SK-N-SH (cell line): ENCODE measurements at regions not wholly inside any gene's neighbourhood (a gene's known extent, or its start where the extent isn't known, plus 50 kb on each side); places are given as distances from the start of the nearest gene placed in this dataset.
A peak's percentile ranks its signal among the peaks of the same experiment; 100 is the strongest.

ENCODE experiments used
- CTCF ChIA-PET: fragments of 300-600, 350-600 bp; formaldehyde crosslinking; extraction: SDS; loops from one replicate; lab custom pipeline; 2021; lab: Yijun Ruan, JAX
- POLR2A ChIA-PET: fragments of 350-600 bp; sonication (Branson Sonifier 250); formaldehyde crosslinking; extraction: SDS; loops from one replicate; lab custom pipeline; 2020; ENCODE audit warnings: antibody characterized with exemption, inconsistent platforms; lab: Yijun Ruan, JAX
- DNase-seq: peaks from one replicate; pipeline ENCODE4 v3.0.0; 2012
- H2AFZ ChIP-seq: fragments of 200-600 bp; sonication (generic); 2 replicates; pipeline ENCODE4 v1.8.1; 2016; ENCODE audit warnings: antibody characterized with exemption, mild to moderate bottlenecking, low read depth
- H3F3A ChIP-seq: fragments of 200-600 bp; sonication (generic); replicated peaks from 2 replicates; pipeline ENCODE3; 2016; ENCODE audit warnings: antibody characterized with exemption, mild to moderate bottlenecking; ENCODE audit not compliant: insufficient read depth
- H3K27ac ChIP-seq, 2 experiments: fragments of 200-500 bp in 1 of 2; fragments of 200-600 bp in 1 of 2; sonication (Bioruptor generic) in 1 of 2; sonication (generic), shearing (Covaris generic) in 1 of 2; 2 replicates each; pipeline versions ENCODE4 v1.5.1 to v1.6.1; 2014 to 2016; ENCODE audit warnings: low read depth in 2 of 2, inconsistent platforms in 1 of 2, low read length in 1 of 2, mild to moderate bottlenecking in 1 of 2, mixed read lengths in 1 of 2
- H3K27me3 ChIP-seq: fragments of 200-600 bp; sonication (generic), shearing (Covaris generic); 2 replicates; pipeline ENCODE4 v1.6.1; 2016; ENCODE audit warnings: mixed run types; ENCODE audit not compliant: insufficient read depth
- H3K36me3 ChIP-seq, 2 experiments: fragments of 200-500 bp in 1 of 2; fragments of 200-600 bp in 1 of 2; sonication (Bioruptor generic) in 1 of 2; sonication (generic) in 1 of 2; replicated peaks in 1 of 2; 2 replicates each; pipeline versions ENCODE3 to v1.5.1; 2014 to 2016; ENCODE audit warnings: low read length in 1 of 2, mild to moderate bottlenecking in 1 of 2; ENCODE audit not compliant: insufficient read depth in 2 of 2, control insufficient read depth in 1 of 2
- H3K4me1 ChIP-seq, 2 experiments: fragments of 200-500 bp in 1 of 2; fragments of 200-600 bp in 1 of 2; sonication (Bioruptor generic) in 1 of 2; sonication (generic), shearing (Covaris generic) in 1 of 2; 2 replicates each; pipeline versions ENCODE4 v1.5.1 to v1.6.1; 2014 to 2016; ENCODE audit warnings: low read depth in 1 of 2, low read length in 1 of 2, mixed run types in 1 of 2; ENCODE audit not compliant: insufficient read depth in 2 of 2, control insufficient read depth in 1 of 2
- H3K4me2 ChIP-seq: fragments of 200-600 bp; sonication (generic), shearing (Covaris generic); 2 replicates; pipeline ENCODE4 v1.6.1; 2017; ENCODE audit warnings: mixed run types
- H3K4me3 ChIP-seq, 2 experiments: fragments of 200-500 bp in 1 of 2; fragments of 200-600 bp in 1 of 2; sonication (Bioruptor generic) in 1 of 2; sonication (generic), shearing (Covaris generic) in 1 of 2; 2 replicates each; pipeline versions ENCODE4 v1.5.1 to v1.8.1; 2014 to 2016; ENCODE audit warnings: low read depth in 2 of 2, inconsistent platforms in 1 of 2, low read length in 1 of 2, mild to moderate bottlenecking in 1 of 2, mixed read lengths in 1 of 2, moderate library complexity in 1 of 2
- H3K79me2 ChIP-seq: fragments of 200-600 bp; sonication (generic); 2 replicates; pipeline ENCODE4 v1.8.1; 2017; ENCODE audit warnings: mild to moderate bottlenecking; ENCODE audit not compliant: insufficient read depth
- H3K9ac ChIP-seq: fragments of 200-600 bp; sonication (generic); 2 replicates; pipeline ENCODE4 v1.6.1; 2017; ENCODE audit warnings: mixed run types
- H3K9me2 ChIP-seq: fragments of 200-600 bp; sonication (generic); 2 replicates; pipeline ENCODE4 v1.6.1; 2017; ENCODE audit warnings: mixed run types
- H3K9me3 ChIP-seq: fragments of 200-600 bp; sonication (generic); 2 replicates; pipeline ENCODE4 v1.6.1; 2017; ENCODE audit warnings: mixed run types, mild to moderate bottlenecking, moderate library complexity
- H4K20me1 ChIP-seq: fragments of 200-600 bp; sonication (generic); 2 replicates; pipeline ENCODE4 v1.6.1; 2017; ENCODE audit warnings: mild to moderate bottlenecking, mixed run types; ENCODE audit not compliant: insufficient read depth
- CTCF ChIP-seq: fragments of 200-600 bp; sonication (generic); IDR thresholded peaks from 2 replicates; pipeline ENCODE4 v1.6.1; 2017; ENCODE audit warnings: antibody characterized with exemption, mild to moderate bottlenecking, moderate library complexity
- EZH2phosphoT487 ChIP-seq: fragments of 200-600 bp; sonication (generic); IDR thresholded peaks from 2 replicates; pipeline ENCODE4 v1.6.1; 2017; ENCODE audit warnings: low read depth, mixed run types, mild to moderate bottlenecking, antibody characterized with exemption, moderate library complexity, borderline replicate concordance
- FOSL2 ChIP-seq: IDR thresholded peaks from 2 replicates; pipeline ENCODE4 v1.4.0; 2012; ENCODE audit warnings: low read depth, mild to moderate bottlenecking, moderate library complexity, borderline replicate concordance
- FOXM1 ChIP-seq: IDR thresholded peaks from 2 replicates; pipeline ENCODE4 v1.4.0; 2012; ENCODE audit warnings: low read depth, mild to moderate bottlenecking
- JUND ChIP-seq: IDR thresholded peaks from 2 replicates; pipeline ENCODE4 v1.4.0; 2012
- NRF1 ChIP-seq: IDR thresholded peaks from 2 replicates; pipeline ENCODE4 v1.6.1; 2012; ENCODE audit warnings: low read depth, mild to moderate bottlenecking, low read length
- PBX3 ChIP-seq: IDR thresholded peaks from 2 replicates; pipeline ENCODE4; 2012
- POLR2AphosphoS5 ChIP-seq: IDR thresholded peaks from 2 replicates; pipeline ENCODE4 v1.6.1; 2012; ENCODE audit warnings: low read depth, low read length
- RAD21 ChIP-seq: IDR thresholded peaks from 2 replicates; pipeline ENCODE4 v1.6.1; 2012; ENCODE audit warnings: mild to moderate bottlenecking, low read length
- REST ChIP-seq: IDR thresholded peaks from 2 replicates; pipeline ENCODE4 v1.6.1; 2012; ENCODE audit warnings: mild to moderate bottlenecking, low read depth, low read length, moderate library complexity
- RFX5 ChIP-seq: IDR thresholded peaks from 2 replicates; pipeline ENCODE4 v1.6.1; 2012; ENCODE audit warnings: mild to moderate bottlenecking, improper control_type of control experiment, low read length
- SMC3 ChIP-seq: IDR thresholded peaks from 2 replicates; pipeline ENCODE4 v1.6.1; 2012; ENCODE audit warnings: low read depth, low read length, improper control_type of control experiment
- TAF1 ChIP-seq: IDR thresholded peaks from 2 replicates; pipeline ENCODE4 v1.6.1; 2012; ENCODE audit warnings: low read depth, mild to moderate bottlenecking, low read length, moderate library complexity, borderline replicate concordance
- TEAD4 ChIP-seq: IDR thresholded peaks from 2 replicates; pipeline ENCODE4 v1.4.0; 2012; ENCODE audit warnings: mild to moderate bottlenecking, borderline replicate concordance; ENCODE audit not compliant: insufficient read depth
- USF1 ChIP-seq: IDR thresholded peaks from 2 replicates; pipeline ENCODE4 v1.4.0; 2012; ENCODE audit warnings: low read depth, borderline replicate concordance
- YY1 ChIP-seq: IDR thresholded peaks from 2 replicates; pipeline ENCODE4 v1.4.0; 2012; ENCODE audit warnings: low read depth, mild to moderate bottlenecking
- WGBS: methylation state at CpG from one replicate; pipeline ENCODE4 v1.1.6; 2017; ENCODE audit warnings: low lambda C conversion rate; 5-methylcytosine and 5-hydroxymethylcytosine counted together

GRCh38 chr15:63449731-63450130 lies 54.7 kb upstream of the USP3 start:
- H3K79me2 ChIP-seq, result no peaks in the 10 kb centered on the region

More at GRCh38 chr15:63449731-63450130, 54.7 kb upstream of the USP3 start:
- H3K4me1 ChIP-seq, result peaks cover 0 to 13% of the 10 kb centered on the region in 2 experiments; a peak in 2 of 4 replicates
- H3K9me3 ChIP-seq, result no peaks in the 10 kb centered on the region
- 59% methylated on average over 3 of the region's 3 CpGs for WGBS
- no peak overlapping the region for H3K27ac ChIP-seq
- H3K36me3 ChIP-seq, result no peaks in the 10 kb centered on the region
- CTCF ChIA-PET, result interaction anchor here (1.1 kb wide), 1 partner anchor 17 kb away, joined by 3 read pairs; no protein-coding TSS in a partner anchor
- H4K20me1 ChIP-seq, result no peaks in the 10 kb centered on the region
- POLR2A ChIA-PET, result no interaction called here
- no peak overlapping the region for H2AFZ ChIP-seq
- no peak for TF ChIP-seq SMC3
- no peak for TF ChIP-seq POLR2AphosphoS5
- no peak for TF ChIP-seq JUND
- TF ChIP-seq YY1, result no peak
- TF ChIP-seq RFX5, result no peak
- TF ChIP-seq FOSL2, result no peak
- no peak for TF ChIP-seq REST
- TF ChIP-seq USF1, result no peak
- TF ChIP-seq NRF1, result no peak
- TF ChIP-seq FOXM1, result no peak
- no peak for TF ChIP-seq RAD21
- no peak for TF ChIP-seq CTCF
- no peak for TF ChIP-seq TAF1
- TF ChIP-seq PBX3, result no peak
- TF ChIP-seq EZH2phosphoT487, result no peak
- no peak for TF ChIP-seq TEAD4
- TF ChIP-seq, all 33 proteins: peak for 0
- Histone ChIP-seq H3K9ac (no peak overlapping the region), H3K4me2 (no peak overlapping the region), H3K27me3 (no peaks in the 10 kb centered on the region), H3K9me2 (no peaks in the 10 kb centered on the region), H3F3A (no peaks in the 10 kb centered on the region), H3K4me3 (no peak overlapping the region)
- DNase-seq, result peak; percentile 44
